HG03457 (cell line): ENCODE measurements at regions not wholly inside any gene's neighbourhood (a gene's known extent, or its start where the extent isn't known, plus 50 kb on each side); places are given as distances from the start of the nearest gene placed in this dataset.
"Not testable (repeated sequence)": the region's sequence is repeated elsewhere in the genome, so short reads cannot be mapped to it uniquely, and the experiment has no call there.

Experiments used
- ATAC-seq: cut with Tn5 transposase; IDR thresholded peaks from one replicate; pipeline ENCODE4 v1.9.1; 2021; ENCODE audit warnings: moderate number of reproducible peaks; ENCODE audit not compliant: unreplicated experiment

GRCh38 chr5:2355859-2356258 lies 395.6 kb downstream of the IRX2 start:
- no peak for ATAC-seq

- no peak for ATAC-seq
Observed at GRCh38 chr5:2353871-2354440, 397.5 kb downstream of the IRX2 start.

- no peak for ATAC-seq
Observed at GRCh38 chr5:2353211-2353610, 398.3 kb downstream of the IRX2 start.

GRCh38 chr5:2352101-2352861 lies 399.2 kb downstream of the IRX2 start:
- ATAC-seq: no peak

- ATAC-seq: not testable (repeated sequence)
Observed at GRCh38 chr5:2349768-2350167, 401.7 kb downstream of the IRX2 start.

- ATAC-seq: no peak
Observed at GRCh38 chr5:2338686-2339085, 412.8 kb downstream of the IRX2 start.

- no peak for ATAC-seq
Observed at GRCh38 chr5:2335733-2336515, 415.6 kb downstream of the IRX2 start.

- no peak for ATAC-seq
Observed at GRCh38 chr5:2335125-2335732, 416.2 kb downstream of the IRX2 start.

- no peak for ATAC-seq
Observed at GRCh38 chr5:2334719-2335118, 416.8 kb downstream of the IRX2 start.

GRCh38 chr5:2333291-2333690 lies 418.2 kb downstream of the IRX2 start:
- no peak for ATAC-seq

GRCh38 chr5:2332521-2332920 lies 419.0 kb downstream of the IRX2 start:
- ATAC-seq: no peak

GRCh38 chr5:2330325-2331130 lies 420.9 kb downstream of the IRX2 start:
- no peak for ATAC-seq

- ATAC-seq: no peak
Observed at GRCh38 chr5:2329741-2330140, 421.7 kb downstream of the IRX2 start.

- ATAC-seq: no peak
Observed at GRCh38 chr5:2326601-2327000, 424.9 kb downstream of the IRX2 start.

GRCh38 chr5:2324788-2325187 lies 426.7 kb downstream of the IRX2 start:
- ATAC-seq: no peak

- no peak for ATAC-seq
Observed at GRCh38 chr5:2320611-2321010, 430.9 kb downstream of the IRX2 start.

GRCh38 chr5:2317540-2317939 lies 433.9 kb downstream of the IRX2 start:
- ATAC-seq: no peak

GRCh38 chr5:2311851-2312250 lies 429.1 kb upstream of the IRX4 start:
- ATAC-seq: no peak

- ATAC-seq: no peak
Observed at GRCh38 chr5:2310946-2311345, 428.2 kb upstream of the IRX4 start.

GRCh38 chr5:2307631-2308030 lies 424.9 kb upstream of the IRX4 start:
- no peak for ATAC-seq

- no peak for ATAC-seq
Observed at GRCh38 chr5:2306711-2307110, 424.0 kb upstream of the IRX4 start.
